ENCODE measurements at regions not wholly inside any gene's neighbourhood (a gene's known extent, or its start where the extent isn't known, plus 50 kb on each side); places are given as distances from the start of the nearest gene placed in this dataset.

DNA sequence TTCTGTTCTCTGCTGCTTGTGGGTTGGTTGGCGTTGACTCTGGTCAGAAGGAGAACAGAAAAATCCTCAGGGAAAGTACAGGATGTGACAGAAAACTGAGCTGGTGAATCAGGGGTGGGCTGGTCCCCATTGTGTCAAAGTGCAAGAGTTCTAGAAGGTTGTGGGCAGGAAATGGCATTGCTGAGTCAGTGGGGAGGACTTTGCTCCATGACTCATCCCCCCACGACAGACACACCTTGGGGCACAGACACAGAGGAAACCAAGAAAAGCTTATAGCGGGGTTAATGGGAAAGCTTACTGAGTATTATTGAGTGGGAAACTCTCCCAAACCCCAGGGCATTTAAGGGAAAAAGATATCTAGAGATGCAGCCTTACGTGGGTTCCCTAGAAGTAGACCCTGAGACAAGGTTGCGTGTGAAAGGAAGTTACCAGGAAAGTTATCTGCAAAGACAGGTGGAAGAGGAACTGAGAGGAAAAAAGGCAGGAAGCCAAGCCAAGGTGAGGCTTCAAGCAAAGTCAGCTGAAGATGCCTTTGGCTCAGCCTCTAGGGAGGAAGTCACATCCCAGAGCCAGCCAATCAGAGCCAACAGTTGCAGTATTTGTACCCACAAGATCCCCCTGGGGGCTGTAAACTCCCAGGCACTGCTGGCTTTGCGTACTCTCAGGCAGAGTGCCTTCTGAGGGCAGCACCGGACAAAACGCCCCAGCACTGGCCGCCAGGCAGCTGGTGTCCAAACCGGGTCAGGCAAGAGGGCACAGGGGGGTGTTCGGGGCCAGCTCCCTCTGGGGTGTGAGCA is 86.4 kb downstream of the FOXL1 start:
- peak; percentile 41 to 61 for DNase-seq (ENCODE audit: low read depth in 2 of 2)

DNA sequence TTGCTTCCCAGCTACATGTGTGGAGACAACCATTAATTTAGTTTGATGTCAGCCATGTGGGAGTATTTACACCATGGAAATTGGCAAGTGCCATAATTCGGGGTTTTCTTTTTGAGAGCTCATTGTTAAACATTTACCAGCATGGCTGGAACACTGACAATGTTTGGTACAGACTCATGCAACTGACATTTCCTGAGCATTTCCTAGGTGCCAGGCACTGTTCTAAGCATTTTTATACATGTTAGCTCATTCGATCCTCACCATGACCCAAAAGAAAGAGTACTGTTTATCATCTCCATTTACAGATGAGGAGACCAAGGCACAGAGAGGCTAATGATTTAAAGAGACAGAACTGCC is 86.9 kb downstream of the FOXL1 start:
- DNase-seq (ENCODE audit: low read depth in 2 of 2) = no peak

GRCh38 chr16:86665929-86666328 is 87.6 kb downstream of the FOXL1 start:
- DNase-seq (ENCODE audit: low read depth in 2 of 2) = no peak

DNA sequence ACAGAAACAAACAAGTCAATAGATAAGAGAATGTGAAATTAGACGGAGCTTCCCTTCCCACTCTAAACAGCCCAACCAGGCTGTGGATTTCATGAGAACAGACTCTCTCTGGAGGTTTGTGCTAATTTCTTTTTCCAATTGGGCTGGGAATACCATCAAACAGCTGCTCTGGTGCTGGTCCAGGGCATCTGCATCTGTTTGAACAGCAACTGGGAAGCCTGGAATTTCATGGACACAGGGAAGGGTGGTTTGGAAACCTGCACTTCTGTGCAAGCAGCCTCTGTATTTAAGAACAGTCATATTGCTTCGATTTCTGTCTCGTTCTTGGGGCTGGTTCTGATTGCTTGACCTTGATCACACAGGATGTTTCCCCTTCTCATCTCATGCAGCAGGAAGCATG is 88.7 kb downstream of the FOXL1 start:
- no peak for DNase-seq (ENCODE audit: low read depth in 2 of 2)

DNA sequence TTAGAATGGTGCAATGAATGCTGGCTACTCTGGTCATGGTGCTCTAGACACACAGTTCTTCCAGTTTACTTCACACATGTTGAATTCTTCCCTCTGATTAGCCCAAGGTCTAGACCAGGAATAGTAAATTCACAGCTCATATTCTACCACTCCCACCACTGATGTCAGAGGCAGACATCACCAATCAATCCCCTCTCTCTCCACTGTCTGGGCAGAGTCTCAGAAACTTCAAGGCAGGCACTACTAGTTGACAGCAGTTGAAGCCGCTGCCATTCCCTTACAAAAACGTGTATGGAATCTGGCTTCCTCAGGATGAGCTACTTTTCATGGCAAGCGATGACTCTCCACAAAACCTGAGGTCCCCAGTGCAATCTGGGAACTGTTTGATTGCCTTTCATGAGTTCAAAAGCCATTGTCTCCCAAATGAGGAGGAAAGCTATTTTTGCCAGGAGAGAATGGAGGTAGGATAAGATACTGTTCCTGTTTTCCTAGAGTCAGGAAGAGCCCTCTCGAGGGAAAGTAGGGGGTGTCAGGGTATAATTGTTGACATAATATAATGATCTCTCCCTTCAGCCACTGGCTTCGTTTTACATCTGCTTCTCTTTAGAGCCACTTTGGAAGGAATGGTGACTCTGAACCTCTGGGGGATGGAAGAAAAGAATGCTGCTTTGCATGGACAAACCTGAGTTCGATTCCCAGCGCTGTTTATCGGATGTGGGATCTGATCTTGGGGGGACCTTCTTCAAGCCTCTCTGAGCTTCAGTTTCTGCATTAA is 90.0 kb downstream of the FOXL1 start:
- DNase-seq (ENCODE audit: low read depth in 2 of 2) = no peak

DNA sequence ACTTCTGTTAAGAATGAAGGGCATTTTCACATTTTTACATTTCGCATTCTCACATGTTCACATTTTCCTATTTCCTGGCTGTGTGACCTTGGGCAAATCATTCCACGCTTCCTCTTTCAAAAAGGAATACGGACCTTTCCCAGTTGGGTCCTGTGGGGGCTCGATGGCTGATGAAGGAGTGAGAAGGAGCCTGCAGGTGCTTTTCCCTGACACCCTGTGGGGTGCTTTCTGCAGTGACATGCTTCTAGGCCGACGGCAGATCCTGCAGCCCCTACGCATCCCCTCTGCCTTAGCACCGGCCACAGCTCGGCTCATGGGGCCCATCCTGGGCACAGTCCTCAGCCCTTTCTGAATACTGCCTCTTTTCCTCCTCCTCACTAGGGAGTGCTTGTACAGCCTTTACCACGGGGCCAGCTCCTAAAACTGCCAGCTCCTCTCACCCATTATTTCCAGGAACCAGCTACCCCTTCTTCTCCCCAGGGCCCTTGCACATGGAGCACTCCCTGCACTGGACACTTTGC is 91.0 kb downstream of the FOXL1 start:
- no peak for DNase-seq (ENCODE audit: low read depth in 2 of 2)

DNA sequence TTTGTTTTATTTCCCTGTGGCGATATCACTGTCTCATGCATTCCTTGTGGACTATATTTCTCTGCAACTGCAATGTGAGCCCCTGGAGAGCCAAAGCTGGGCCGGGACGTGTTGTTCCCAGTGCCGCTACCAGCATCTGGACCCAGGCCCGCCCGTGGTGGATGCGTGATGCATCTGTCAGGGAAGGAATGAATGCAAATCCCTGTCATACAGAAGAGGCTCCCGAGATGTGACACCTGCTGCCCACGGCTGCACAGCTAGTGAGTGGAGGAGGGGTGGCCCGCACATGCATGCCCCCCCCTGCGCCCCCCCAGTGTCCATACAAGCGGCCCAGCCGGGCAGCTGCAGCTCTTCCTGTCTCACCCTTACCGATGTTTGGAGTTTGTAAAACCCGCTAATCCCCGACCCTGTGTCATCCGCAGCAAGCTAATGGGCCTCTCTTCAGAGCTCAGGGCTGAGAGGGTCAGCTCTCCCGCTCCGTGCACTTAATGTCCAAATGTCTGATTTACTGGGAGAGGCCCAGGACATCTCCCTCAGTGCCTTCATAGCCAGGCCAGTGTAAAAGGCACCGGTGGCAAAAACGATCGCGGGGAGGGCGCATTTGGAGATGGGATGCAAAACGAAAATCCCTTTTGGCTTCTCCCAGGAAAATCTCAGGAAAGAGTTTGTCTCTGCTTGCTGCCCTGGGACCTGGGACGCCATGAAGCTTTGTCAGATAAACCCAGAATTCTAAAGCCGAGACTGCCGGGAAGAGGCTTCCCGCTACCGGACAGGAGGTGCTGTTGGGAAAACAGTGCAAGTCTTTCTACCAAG is 91.8 kb downstream of the FOXL1 start:
- no peak for DNase-seq (ENCODE audit: low read depth in 2 of 2)

DNA sequence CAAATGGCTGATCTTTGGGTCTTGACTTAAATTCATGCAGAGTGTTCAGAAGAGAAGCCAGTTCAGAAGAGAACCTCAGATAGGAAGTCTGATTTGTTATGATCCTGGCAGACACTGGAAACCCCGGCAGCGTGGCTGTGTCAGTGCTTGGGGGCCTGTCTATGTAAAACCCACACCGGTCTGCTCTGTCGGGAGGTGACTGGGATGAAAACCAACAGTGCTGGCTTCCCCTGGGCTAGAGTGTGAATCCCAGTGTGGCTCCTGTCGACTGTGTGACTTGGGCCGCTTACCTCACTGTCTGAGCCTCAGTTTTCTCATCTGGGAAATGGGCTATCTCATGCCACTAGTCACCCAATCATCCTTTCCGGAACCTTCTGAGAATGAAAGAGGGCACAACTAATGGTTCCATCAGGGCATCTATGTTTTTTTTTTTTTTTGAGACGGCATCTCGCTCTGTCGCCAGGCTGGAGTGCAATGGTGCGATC is 92.4 kb downstream of the FOXL1 start:
- no peak for DNase-seq (ENCODE audit: low read depth in 2 of 2)

DNA sequence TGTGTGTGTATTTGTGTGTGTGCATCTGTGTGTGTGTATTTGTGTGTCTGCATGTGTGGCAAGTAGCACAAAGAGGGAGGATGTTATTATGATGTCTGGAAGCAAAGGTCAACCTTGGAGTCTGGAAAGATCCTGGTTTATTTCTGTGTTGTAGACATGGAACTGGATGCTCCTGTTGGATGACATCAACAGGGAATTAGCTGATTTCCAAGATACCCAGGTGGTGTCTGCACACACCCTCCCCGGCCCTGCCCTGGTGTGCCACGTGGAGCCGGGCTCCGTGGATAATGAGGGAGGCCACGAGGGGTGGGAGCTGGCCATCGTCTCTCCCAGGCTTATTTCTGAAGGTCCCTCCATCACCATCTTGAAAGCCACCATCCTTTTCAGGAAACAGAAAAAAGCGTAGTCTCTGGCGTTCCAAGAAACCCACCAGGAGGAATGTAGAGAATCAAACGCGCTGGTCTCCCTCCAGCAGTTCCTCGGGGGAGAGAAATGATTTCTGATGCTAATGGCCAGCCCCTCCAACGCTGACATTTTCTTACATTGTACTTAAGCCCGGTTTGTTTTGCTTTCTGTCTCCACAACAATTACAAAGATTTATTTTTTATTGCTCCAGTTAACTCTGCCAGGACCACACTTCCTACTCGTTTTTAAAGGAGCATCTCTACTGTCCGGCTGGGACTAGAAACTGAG is 93.3 kb downstream of the FOXL1 start:
- no peak for DNase-seq (ENCODE audit: low read depth in 2 of 2)

DNA sequence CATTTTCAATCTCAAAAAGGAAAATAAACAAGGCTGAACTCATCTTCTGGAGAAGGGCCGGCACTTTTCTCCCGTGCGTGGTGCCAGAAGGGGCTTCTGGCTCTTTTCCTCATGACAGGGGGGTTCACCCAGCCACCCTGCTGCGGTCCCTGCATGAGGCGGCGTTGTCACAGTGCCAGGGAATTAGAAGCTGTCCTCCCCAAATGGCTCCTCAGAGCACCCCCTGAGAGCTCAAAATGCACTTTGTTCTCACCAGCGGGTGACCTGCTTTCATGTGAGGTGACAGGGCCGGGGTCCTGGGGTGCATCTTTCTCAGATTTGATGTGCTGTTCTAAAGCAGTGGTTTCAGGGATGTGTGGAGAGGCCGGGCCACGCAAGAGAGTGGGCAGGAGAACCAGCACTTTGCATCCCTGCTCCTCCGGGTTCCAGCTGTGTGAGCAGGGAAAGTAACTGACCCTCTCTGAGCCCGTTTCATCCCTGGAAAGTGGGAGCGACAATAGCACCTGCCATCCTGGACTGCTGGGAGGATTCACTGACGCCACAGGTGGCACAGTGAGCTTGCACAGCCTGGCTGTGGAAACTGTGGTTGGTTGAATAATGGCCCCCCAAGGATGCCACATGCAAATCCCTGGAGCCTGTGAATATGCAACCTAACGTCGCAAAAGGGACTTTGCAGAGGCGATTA is 94.0 kb downstream of the FOXL1 start:
- DNase-seq (ENCODE audit: low read depth in 2 of 2) = no peak

DNA sequence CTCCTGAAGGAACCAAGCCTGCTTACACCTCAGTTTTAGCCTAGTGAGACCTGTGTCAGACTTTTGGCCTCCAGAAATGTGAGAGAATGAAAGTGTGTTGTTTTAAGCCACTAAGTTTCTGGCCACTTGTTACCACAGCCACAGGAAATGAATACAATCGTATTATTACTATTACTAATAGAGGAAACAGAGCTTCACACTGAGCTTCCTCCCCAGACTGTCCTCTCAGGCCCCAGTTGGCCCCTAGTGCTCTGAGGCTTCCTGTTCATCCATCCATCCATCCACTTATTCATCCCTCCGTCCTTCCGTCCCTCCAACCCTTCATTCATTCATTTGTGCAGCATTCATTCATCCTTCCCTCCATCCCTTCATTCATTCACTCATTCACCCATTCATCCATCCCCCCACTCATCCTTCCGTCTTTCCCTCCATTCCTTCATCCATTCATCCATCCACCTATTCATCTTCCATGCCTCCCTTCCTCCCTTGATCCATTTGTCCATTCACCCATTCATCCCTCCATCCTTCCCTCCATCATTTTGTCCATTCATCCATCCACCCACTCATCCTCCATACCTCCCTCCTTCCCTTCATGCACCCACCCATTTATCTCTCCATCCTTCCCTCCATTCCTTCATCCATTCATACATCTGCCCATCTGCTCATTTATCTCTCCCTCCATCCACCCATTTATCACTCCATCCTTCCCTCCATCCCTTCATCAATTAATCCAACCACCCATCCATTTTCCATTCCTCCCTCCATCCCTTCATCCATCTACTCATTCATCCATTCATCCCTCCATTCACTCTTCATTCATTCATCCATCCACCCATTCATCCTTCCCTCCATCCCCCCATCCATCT is 95.0 kb downstream of the FOXL1 start:
- DNase-seq (ENCODE audit: low read depth in 2 of 2) = no peak

- DNase-seq (ENCODE audit: low read depth in 2 of 2) = no peak
Observed at GRCh38 chr16:86673956-86674453, 95.7 kb downstream of the FOXL1 start.

GRCh38 chr16:86676254-86676670 is 97.9 kb downstream of the FOXL1 start:
- no peak for DNase-seq (ENCODE audit: low read depth in 2 of 2)

- no peak for DNase-seq (ENCODE audit: low read depth in 2 of 2)
Observed at GRCh38 chr16:86679490-86679889, 101.1 kb downstream of the FOXL1 start.

GRCh38 chr16:86680162-86680561 is 101.8 kb downstream of the FOXL1 start:
- DNase-seq (ENCODE audit: low read depth in 2 of 2) = no peak

- DNase-seq (ENCODE audit: low read depth in 2 of 2) = no peak
Observed at GRCh38 chr16:86680661-86681030, 102.3 kb downstream of the FOXL1 start.

GRCh38 chr16:86681031-86681756 is 102.8 kb downstream of the FOXL1 start:
- no peak for DNase-seq (ENCODE audit: low read depth in 2 of 2)

DNA sequence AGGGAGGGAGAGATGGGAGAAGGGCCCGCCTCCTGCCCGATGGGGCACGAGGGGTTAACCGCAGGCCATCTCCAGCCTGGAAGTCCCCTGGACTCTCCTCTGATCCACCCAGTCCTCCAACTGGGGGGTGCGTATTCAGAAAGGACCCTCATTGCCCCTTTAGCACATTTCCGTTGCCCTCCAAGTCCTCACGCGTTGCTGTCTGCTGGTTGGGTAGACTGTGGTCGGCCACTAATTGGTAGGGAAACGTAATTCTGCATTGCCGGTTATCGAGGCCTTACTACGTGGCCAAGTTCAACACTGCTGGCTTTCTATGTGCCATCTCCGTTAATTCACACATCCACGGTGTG is 103.4 kb downstream of the FOXL1 start:
- DNase-seq (ENCODE audit: low read depth in 2 of 2) = no peak

- DNase-seq (ENCODE audit: low read depth in 2 of 2) = no peak
Observed at GRCh38 chr16:86682219-86682904, 104.0 kb downstream of the FOXL1 start.

Data from stimulated activated CD4-positive, alpha-beta T cell treated with anti-CD3 and anti-CD28 coated beads, Interleukin-12 subunit alpha, Interleukin-12 subunit beta, amount 100 ng/mL, for 24 hours (primary cell).